ENCODE measurements at regions not wholly inside any gene's neighbourhood (a gene's known extent, or its start where the extent isn't known, plus 50 kb on each side); places are given as distances from the start of the nearest gene placed in this dataset.
"Not testable (repeated sequence)": the region's sequence is repeated elsewhere in the genome, so short reads cannot be mapped to it uniquely, and the experiment has no call there.

- no peaks in the 10 kb centered on the region for H3K36me3 ChIP-seq (ENCODE audit: low read depth)
- ATAC-seq (ENCODE audit: low read depth) (no peak), DNase-seq (ENCODE audit: low spot score) (no peak)
- H3K9me3 ChIP-seq (ENCODE audit: severe bottlenecking): peaks cover 6% of the 10 kb centered on the region
- TF ChIP-seq CTCF (IDR thresholded peaks at IDR 0.05; ENCODE audit: poor library complexity, severe bottlenecking): no peak
- no peaks in the 10 kb centered on the region for H3K4me1 ChIP-seq (ENCODE audit: insufficient read depth, poor library complexity, severe bottlenecking)
- no peaks in the 10 kb centered on the region for H3K27me3 ChIP-seq (ENCODE audit: insufficient read depth, poor library complexity, severe bottlenecking)
- H3K4me3 ChIP-seq (ENCODE audit: severe bottlenecking): no peak overlapping the region
- H3K27ac ChIP-seq (ENCODE audit: poor library complexity, severe bottlenecking): no peak overlapping the region
These were observed 124.7 kb downstream of the MEX3B start for GRCh38 chr15:81921163-81921562.

- not testable (repeated sequence) for ATAC-seq (ENCODE audit: low read depth); H3K36me3 ChIP-seq (ENCODE audit: low read depth); H3K27me3 ChIP-seq (ENCODE audit: insufficient read depth, poor library complexity, severe bottlenecking); DNase-seq (ENCODE audit: low spot score); H3K4me3 ChIP-seq (ENCODE audit: severe bottlenecking); H3K9me3 ChIP-seq (ENCODE audit: severe bottlenecking); H3K27ac ChIP-seq (ENCODE audit: poor library complexity, severe bottlenecking); H3K4me1 ChIP-seq (ENCODE audit: insufficient read depth, poor library complexity, severe bottlenecking)
These were observed 127.1 kb downstream of the MEX3B start for GRCh38 chr15:81918767-81919166.

- no peaks in the 10 kb centered on the region for H3K27me3 ChIP-seq (ENCODE audit: insufficient read depth, poor library complexity, severe bottlenecking)
- ATAC-seq (ENCODE audit: low read depth): no peak
- H3K27ac ChIP-seq (ENCODE audit: poor library complexity, severe bottlenecking): no peak overlapping the region
- DNase-seq (ENCODE audit: low spot score): no peak
- TF ChIP-seq CTCF (IDR thresholded peaks at IDR 0.05; ENCODE audit: poor library complexity, severe bottlenecking): no peak
- H3K4me3 ChIP-seq (ENCODE audit: severe bottlenecking): no peak overlapping the region
- no peaks in the 10 kb centered on the region for H3K4me1 ChIP-seq (ENCODE audit: insufficient read depth, poor library complexity, severe bottlenecking)
- no peaks in the 10 kb centered on the region for H3K36me3 ChIP-seq (ENCODE audit: low read depth)
- H3K9me3 ChIP-seq (ENCODE audit: severe bottlenecking): peaks cover 6% of the 10 kb centered on the region
These were observed 129.4 kb downstream of the MEX3B start for GRCh38 chr15:81916451-81916850.

- H3K36me3 ChIP-seq (ENCODE audit: low read depth): no peaks in the 10 kb centered on the region
- no peak for TF ChIP-seq CTCF (IDR thresholded peaks at IDR 0.05; ENCODE audit: poor library complexity, severe bottlenecking)
- H3K27ac ChIP-seq (ENCODE audit: poor library complexity, severe bottlenecking): no peak overlapping the region
- H3K4me3 ChIP-seq (ENCODE audit: severe bottlenecking): no peak overlapping the region
- no peaks in the 10 kb centered on the region for H3K4me1 ChIP-seq (ENCODE audit: insufficient read depth, poor library complexity, severe bottlenecking)
- H3K9me3 ChIP-seq (ENCODE audit: severe bottlenecking): peaks cover 6% of the 10 kb centered on the region
- DNase-seq (ENCODE audit: low spot score) (no peak), ATAC-seq (ENCODE audit: low read depth) (no peak)
- H3K27me3 ChIP-seq (ENCODE audit: insufficient read depth, poor library complexity, severe bottlenecking): no peaks in the 10 kb centered on the region
These were observed 129.8 kb downstream of the MEX3B start for GRCh38 chr15:81915990-81916389.

- Histone ChIP-seq H3K4me3 (ENCODE audit: severe bottlenecking) (no peak overlapping the region), H3K4me1 (ENCODE audit: insufficient read depth, poor library complexity, severe bottlenecking) (peaks cover 5% of the 10 kb centered on the region), H3K9me3 (ENCODE audit: severe bottlenecking) (peaks cover 6% of the 10 kb centered on the region), H3K27me3 (ENCODE audit: insufficient read depth, poor library complexity, severe bottlenecking) (no peaks in the 10 kb centered on the region), H3K27ac (ENCODE audit: poor library complexity, severe bottlenecking) (no peak overlapping the region), H3K36me3 (ENCODE audit: low read depth) (no peaks in the 10 kb centered on the region)
- DNase-seq (ENCODE audit: low spot score) (no peak), ATAC-seq (ENCODE audit: low read depth) (no peak)
- TF ChIP-seq CTCF (IDR thresholded peaks at IDR 0.05; ENCODE audit: poor library complexity, severe bottlenecking): no peak
These were observed 131.0 kb downstream of the MEX3B start for GRCh38 chr15:81914734-81915256.

All from RWPE2 (cell line).